ENCODE measurements at regions not wholly inside any gene's neighbourhood (a gene's known extent, or its start where the extent isn't known, plus 50 kb on each side); places are given as distances from the start of the nearest gene placed in this dataset.
"Not testable (repeated sequence)": the region's sequence is repeated elsewhere in the genome, so short reads cannot be mapped to it uniquely, and the experiment has no call there.

DNA sequence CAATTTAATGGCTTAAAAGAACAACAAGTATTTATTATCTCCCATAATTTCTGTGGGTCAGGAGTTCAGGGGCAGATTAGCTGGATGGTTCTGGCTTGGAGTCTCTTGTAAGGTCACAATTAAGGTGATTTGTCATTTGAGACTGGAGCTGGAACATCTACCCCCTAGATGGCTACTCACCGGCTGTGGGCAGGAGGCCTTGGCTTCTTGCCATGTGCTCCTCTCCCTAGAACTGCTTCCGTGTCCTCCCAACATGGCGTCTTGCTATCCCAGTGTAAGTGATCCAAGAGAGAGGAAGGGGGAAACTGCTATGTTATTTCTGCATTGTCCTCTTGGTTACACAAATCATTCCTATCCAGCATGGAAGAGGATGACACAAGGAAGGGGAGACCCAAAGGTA, 210.2 kb upstream of the ECI2 start:
- Mint-ChIP-seq H3K9me3 (no peaks in the 10 kb centered on the region), H3K27me3 (peaks cover 8% of the 10 kb centered on the region), H3K36me3 (ENCODE audit: low read depth) (no peaks in the 10 kb centered on the region), H3K4me3 (no peak overlapping the region), H3K4me1 (ENCODE audit: low read depth) (peaks cover 7% of the 10 kb centered on the region), H3K27ac (no peak overlapping the region)
- intact Hi-C loops (cut with micrococcal nuclease), result no loop called here

- Mint-ChIP-seq H3K36me3 (ENCODE audit: low read depth) (no peaks in the 10 kb centered on the region), H3K9me3 (no peaks in the 10 kb centered on the region), H3K27ac (no peak overlapping the region), H3K4me3 (no peak overlapping the region), H3K27me3 (peaks cover 6% of the 10 kb centered on the region), H3K4me1 (ENCODE audit: low read depth) (peaks cover 7% of the 10 kb centered on the region)
- intact Hi-C loops (cut with micrococcal nuclease), result no loop called here
Observed at GRCh38 chr6:4344317-4344899, 209.0 kb upstream of the ECI2 start.

GRCh38 chr6:4342407-4343137, 207.2 kb upstream of the ECI2 start:
- Mint-ChIP-seq H3K9me3 (no peaks in the 10 kb centered on the region), H3K27me3 (peaks cover 3% of the 10 kb centered on the region), H3K4me1 (ENCODE audit: low read depth) (peaks cover 7% of the 10 kb centered on the region), H3K4me3 (no peak overlapping the region), H3K36me3 (ENCODE audit: low read depth) (no peaks in the 10 kb centered on the region), H3K27ac (no peak overlapping the region)
- intact Hi-C loops (cut with micrococcal nuclease), result no loop called here

- Mint-ChIP-seq H3K4me1 (ENCODE audit: low read depth) (peaks cover 8% of the 10 kb centered on the region), H3K27me3 (no peaks in the 10 kb centered on the region), H3K27ac (no peak overlapping the region), H3K4me3 (no peak overlapping the region), H3K9me3 (no peaks in the 10 kb centered on the region), H3K36me3 (ENCODE audit: low read depth) (no peaks in the 10 kb centered on the region)
- intact Hi-C loops (cut with micrococcal nuclease), result no loop called here
Observed at GRCh38 chr6:4341078-4341797, 205.9 kb upstream of the ECI2 start.

GRCh38 chr6:4340544-4340943, 205.2 kb upstream of the ECI2 start:
- H3K4me3 Mint-ChIP-seq, result no peak overlapping the region
- H3K36me3 Mint-ChIP-seq (ENCODE audit: low read depth), result no peaks in the 10 kb centered on the region
- no peaks in the 10 kb centered on the region for H3K9me3 Mint-ChIP-seq
- H3K27ac Mint-ChIP-seq, result no peak overlapping the region
- peaks cover 15% of the 10 kb centered on the region for H3K4me1 Mint-ChIP-seq (ENCODE audit: low read depth)
- peaks cover 3% of the 10 kb centered on the region for H3K27me3 Mint-ChIP-seq
- intact Hi-C loops (cut with micrococcal nuclease), result no loop called here

- no peaks in the 10 kb centered on the region for H3K9me3 Mint-ChIP-seq
- intact Hi-C loops (cut with micrococcal nuclease), result no loop called here
- peaks cover 11% of the 10 kb centered on the region for H3K4me1 Mint-ChIP-seq (ENCODE audit: low read depth)
- no peak overlapping the region for H3K27ac Mint-ChIP-seq
- no peak overlapping the region for H3K4me3 Mint-ChIP-seq
- H3K27me3 Mint-ChIP-seq, result peaks cover 8% of the 10 kb centered on the region
- H3K36me3 Mint-ChIP-seq (ENCODE audit: low read depth), result no peaks in the 10 kb centered on the region
Observed at GRCh38 chr6:4338884-4339283, 203.5 kb upstream of the ECI2 start.

GRCh38 chr6:4336778-4337442, 201.5 kb upstream of the ECI2 start:
- no peak overlapping the region for H3K27ac Mint-ChIP-seq

GRCh38 chr6:4336084-4336483, 200.7 kb upstream of the ECI2 start:
- Mint-ChIP-seq H3K4me3 (no peak overlapping the region), H3K4me1 (ENCODE audit: low read depth) (peaks cover 10% of the 10 kb centered on the region), H3K9me3 (no peaks in the 10 kb centered on the region), H3K27ac (no peak overlapping the region), H3K36me3 (ENCODE audit: low read depth) (no peaks in the 10 kb centered on the region), H3K27me3 (peaks cover 8% of the 10 kb centered on the region)
- intact Hi-C loops (cut with micrococcal nuclease), result no loop called here

More at GRCh38 chr6:4336778-4337442, 201.5 kb upstream of the ECI2 start:
- Mint-ChIP-seq H3K4me3 (no peak overlapping the region), H3K4me1 (ENCODE audit: low read depth) (peaks cover 10% of the 10 kb centered on the region), H3K36me3 (ENCODE audit: low read depth) (no peaks in the 10 kb centered on the region), H3K9me3 (no peaks in the 10 kb centered on the region), H3K27me3 (peaks cover 8% of the 10 kb centered on the region)
- intact Hi-C loops (cut with micrococcal nuclease), result no loop called here

- H3K27me3 Mint-ChIP-seq; H3K4me3 Mint-ChIP-seq; H3K27ac Mint-ChIP-seq; intact Hi-C loops (cut with micrococcal nuclease); H3K9me3 Mint-ChIP-seq; H3K36me3 Mint-ChIP-seq (ENCODE audit: low read depth); H3K4me1 Mint-ChIP-seq (ENCODE audit: low read depth): not testable (repeated sequence)
Observed at GRCh38 chr6:4334158-4334740, 198.9 kb upstream of the ECI2 start.

DNA sequence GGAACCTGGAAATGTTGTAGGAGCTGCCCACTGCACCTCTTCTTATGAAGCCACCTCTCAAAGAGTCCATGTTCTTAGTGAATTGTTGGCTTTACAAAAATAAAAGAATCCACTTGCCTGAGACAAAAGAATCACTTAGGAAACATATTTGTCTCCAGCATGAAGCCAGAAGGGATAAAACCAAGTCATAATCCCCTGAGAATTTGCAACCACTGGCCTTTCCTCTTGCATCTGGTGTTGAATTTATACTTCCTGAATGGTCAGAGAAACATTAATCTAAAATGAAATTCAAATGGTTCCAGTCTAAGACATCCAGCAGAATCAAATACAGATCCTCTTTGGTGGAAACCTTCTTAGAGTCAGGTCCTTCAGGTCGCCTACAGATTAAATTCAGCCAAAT, 192.5 kb upstream of the ECI2 start:
- Mint-ChIP-seq H3K9me3 (no peaks in the 10 kb centered on the region), H3K4me1 (ENCODE audit: low read depth) (peaks cover 8% of the 10 kb centered on the region), H3K4me3 (no peak overlapping the region), H3K27ac (no peak overlapping the region), H3K27me3 (peaks cover 3% of the 10 kb centered on the region), H3K36me3 (ENCODE audit: low read depth) (no peaks in the 10 kb centered on the region)
- intact Hi-C loops (cut with micrococcal nuclease), result no loop called here

DNA sequence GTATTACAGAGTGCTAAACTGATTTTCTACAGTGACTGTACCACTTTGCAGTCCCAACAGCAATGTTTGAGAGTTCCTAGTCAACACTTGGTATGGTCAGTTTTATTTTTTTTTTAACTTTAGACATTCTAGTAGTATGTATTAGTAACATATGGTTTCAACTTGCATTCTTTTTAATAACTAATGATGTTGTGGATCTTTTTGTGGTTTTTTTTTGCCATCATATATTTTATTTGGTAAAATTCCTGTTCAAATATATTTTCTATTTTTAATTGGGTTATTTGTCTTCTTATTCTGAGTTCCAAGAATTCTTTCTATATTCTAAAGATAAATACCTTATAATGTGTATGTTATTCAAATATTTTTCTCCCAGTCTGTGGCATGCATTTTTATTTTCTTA, 189.4 kb upstream of the ECI2 start:
- Mint-ChIP-seq H3K27me3 (peaks cover 3% of the 10 kb centered on the region), H3K27ac (no peak overlapping the region), H3K36me3 (ENCODE audit: low read depth) (no peaks in the 10 kb centered on the region), H3K4me3 (no peak overlapping the region), H3K9me3 (no peaks in the 10 kb centered on the region), H3K4me1 (ENCODE audit: low read depth) (peaks cover 22% of the 10 kb centered on the region)
- intact Hi-C loops (cut with micrococcal nuclease), result no loop called here

- Mint-ChIP-seq H3K4me1 (ENCODE audit: low read depth) (peaks cover 36% of the 10 kb centered on the region), H3K27me3 (peaks cover 3% of the 10 kb centered on the region), H3K36me3 (ENCODE audit: low read depth) (no peaks in the 10 kb centered on the region), H3K4me3 (no peak overlapping the region), H3K27ac (no peak overlapping the region), H3K9me3 (no peaks in the 10 kb centered on the region)
- intact Hi-C loops (cut with micrococcal nuclease), result no loop called here
Observed at GRCh38 chr6:4323322-4323721, 187.9 kb upstream of the ECI2 start.

- Mint-ChIP-seq H3K27me3 (peaks cover 3% of the 10 kb centered on the region), H3K9me3 (no peaks in the 10 kb centered on the region), H3K4me3 (no peak overlapping the region), H3K27ac (no peak overlapping the region), H3K4me1 (ENCODE audit: low read depth) (peaks cover 40% of the 10 kb centered on the region), H3K36me3 (ENCODE audit: low read depth) (no peaks in the 10 kb centered on the region)
- intact Hi-C loops (cut with micrococcal nuclease), result no loop called here
Observed at GRCh38 chr6:4322846-4323309, 187.5 kb upstream of the ECI2 start.
